ENCODE measurements at regions not wholly inside any gene's neighbourhood (a gene's known extent, or its start where the extent isn't known, plus 50 kb on each side); places are given as distances from the start of the nearest gene placed in this dataset.

GRCh38 chr15:68500363-68501258 lies 68.6 kb upstream of the ITGA11 start:
- DNase-seq: no peak

GRCh38 chr15:68501259-68501591 lies 69.3 kb upstream of the ITGA11 start:
- no peak for DNase-seq

DNA sequence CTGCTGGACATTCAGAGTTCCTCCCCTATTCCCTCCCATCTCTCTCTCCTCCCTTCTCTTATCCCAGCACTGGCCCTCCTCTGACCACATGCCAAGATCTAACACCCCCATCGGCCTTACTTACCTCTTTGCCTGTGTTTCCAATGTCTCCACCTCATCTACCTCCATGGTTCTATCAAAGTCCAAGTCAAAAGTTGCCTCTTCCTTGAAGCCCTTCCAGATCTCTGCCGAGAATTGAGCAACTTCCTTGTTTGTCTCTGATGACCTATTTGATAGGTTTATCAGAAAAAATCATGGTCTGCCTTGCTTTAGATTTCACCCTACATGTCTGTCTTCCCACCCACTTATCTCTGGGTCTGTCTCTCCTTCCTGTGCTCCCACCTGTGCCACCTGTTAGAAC lies 69.7 kb upstream of the ITGA11 start:
- DNase-seq: no peak

DNA sequence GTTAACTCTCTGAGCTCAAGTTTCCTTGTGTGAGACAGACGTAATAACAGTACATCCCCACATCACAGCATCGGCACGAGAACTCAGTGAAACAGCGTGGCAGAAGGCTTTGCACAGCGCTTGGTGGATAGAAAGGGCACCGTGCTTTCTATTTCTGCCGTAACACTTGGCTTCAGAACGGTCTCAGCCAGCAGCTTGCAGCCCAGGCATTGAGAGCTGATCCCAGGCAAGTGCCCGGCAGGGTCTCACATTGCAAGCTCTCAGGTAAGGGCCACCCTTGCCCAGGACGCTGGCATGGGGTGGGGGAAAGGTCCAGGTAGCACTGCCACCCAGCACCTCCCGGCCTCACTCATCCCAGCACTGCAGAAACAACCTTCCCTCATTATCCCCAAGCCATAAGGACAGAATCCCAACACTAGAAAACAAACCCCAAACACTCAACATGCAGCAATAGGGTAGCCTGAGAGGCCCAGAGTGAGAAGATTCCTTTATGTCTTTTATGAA lies 70.5 kb upstream of the ITGA11 start:
- no peak for DNase-seq

- no peak for DNase-seq
Observed at GRCh38 chr15:68503213-68503612, 71.2 kb upstream of the ITGA11 start.

DNA sequence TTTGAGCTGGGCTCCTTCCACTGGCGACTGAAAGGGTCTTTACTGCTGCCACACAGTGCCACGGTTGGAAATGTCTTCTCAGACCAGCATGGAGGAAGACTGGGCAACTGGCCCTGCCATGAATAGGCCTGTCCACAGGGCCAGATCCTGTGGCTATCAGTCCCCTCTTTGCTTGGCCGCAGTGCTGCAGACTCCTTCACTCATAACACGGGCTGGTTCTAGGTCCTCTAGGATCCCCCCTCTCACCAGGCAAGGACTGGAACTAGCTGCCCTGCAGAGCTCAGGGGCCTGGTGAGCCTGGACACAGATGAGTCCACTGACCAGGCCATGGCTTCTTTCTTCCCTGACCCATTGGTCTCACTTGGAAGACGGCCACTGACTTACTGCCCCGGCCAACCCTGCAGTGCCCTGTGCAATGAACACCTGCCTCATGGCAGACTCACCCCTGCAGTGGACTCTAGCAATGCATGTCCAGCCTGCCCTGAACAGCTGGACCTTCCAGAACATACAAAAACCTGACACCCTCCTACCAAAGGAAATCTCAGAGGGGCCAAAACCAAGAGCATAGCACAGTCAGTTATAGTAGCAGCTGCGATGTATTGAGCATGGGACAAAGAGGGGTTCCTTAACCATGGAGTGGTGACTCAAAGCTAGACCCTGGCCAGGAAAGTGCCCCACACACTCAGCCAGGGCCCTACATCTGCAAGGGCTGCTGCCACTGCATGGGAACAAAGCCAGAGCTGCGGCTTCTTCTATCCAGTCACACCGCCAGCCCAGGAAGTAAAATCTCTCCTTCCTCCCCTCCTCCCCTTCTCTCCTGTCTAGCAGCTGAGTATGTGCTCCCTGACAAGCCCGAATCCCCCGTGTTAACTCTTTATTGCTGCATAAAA lies 72.1 kb upstream of the ITGA11 start:
- DNase-seq: no peak

DNA sequence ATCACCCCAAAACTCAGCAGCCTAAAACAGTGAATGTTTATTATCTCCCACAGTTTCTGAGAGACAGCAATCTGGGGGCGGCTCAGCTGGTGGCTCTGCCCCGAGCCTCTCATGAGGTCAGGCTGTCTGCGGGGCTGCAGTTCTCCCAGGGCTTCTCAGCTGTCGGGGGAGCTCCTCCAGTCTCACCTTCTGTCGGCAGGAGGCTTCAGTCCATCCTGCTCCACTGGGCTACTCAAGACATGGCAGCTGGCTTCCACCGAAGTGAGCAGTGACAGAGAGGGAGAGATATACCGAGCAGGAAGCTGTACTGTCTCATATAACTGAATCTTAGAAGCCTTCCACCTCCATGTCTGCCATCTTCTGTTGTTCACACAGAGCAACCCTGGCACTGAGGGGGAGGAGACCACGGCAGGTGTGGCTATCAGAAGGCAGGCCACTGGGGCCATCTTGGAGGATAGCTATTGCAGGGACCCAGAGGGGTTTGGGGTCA lies 72.8 kb upstream of the ITGA11 start:
- no peak for DNase-seq

DNA sequence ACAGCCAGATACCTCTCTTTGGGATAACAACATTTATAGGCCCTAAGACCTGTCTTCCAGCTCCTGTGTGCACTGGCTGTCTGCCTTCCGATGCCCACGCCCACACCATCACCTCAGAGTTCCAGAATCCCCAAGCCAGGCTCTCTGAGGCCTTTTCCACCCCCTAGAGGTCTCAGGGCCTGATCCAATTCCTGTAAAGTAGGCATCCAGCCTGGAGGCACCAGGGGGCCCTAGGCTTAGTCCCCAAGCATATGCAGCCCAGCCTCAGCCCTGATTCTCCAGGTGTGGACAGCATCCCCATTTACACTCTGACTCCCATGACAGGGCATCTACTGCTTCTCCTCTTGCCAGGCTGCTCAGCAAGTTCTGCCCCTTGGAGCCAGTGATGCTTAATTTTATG lies 72.7 kb upstream of the CORO2B start:
- DNase-seq: no peak

- DNase-seq: no peak
Observed at GRCh38 chr15:68507447-68507846, 71.3 kb upstream of the CORO2B start.

DNA sequence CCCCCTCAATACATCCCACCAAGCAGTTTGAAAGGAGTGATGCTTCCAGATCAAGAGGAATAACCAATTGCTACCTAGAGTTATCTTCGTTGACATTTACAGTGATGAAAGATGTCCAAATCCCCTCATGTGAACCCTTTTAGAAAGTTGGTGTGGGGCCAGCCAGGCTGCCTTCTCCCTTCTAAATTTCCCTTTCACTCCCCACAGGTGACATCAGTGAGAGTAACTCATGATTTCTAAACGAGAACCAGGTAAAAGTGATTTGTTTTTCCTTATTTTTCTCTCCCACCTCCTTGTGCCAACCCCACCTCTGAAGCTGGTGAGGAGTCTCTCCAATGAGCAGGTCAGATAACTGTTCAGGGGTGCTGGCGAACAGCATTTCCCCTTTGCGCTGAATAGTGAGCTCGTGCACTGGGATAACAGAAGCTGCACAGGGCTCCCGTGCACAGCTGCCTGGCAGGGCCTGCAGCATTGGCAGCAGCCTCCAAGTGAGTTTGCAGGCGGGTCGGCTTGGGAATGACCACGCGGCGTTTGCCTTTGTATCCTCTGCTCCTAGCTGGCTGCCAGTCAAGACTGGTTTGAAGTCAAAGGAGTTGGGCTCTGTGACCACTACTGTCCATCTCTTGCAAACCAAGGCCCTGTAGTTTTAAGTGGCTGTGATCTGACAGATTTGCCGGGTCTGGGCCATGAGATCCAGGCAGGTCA lies 70.2 kb upstream of the CORO2B start:
- DNase-seq: no peak

DNA sequence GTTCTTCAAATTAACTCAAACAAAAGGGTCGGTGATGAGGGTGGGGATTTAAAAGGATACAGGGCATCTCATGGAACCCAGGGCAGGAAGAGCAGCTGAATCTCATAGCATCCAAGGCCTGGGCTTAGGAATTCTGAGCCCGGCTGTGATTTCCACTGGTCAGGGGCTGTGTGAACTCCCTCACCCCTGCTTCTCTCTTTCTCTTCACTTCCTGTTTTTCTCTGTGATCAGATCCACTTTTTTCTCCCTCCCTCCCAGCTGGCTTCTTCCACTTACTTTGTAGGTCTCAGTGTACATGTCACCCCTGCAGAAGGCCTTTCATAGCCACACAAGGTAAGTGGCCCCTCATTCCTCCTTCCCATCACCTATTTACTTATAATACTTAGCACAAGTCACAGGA lies 68.2 kb upstream of the CORO2B start:
- no peak for DNase-seq

- peak; percentile 47 for DNase-seq
Observed at GRCh38 chr15:68511073-68511991, 67.5 kb upstream of the CORO2B start.

DNA sequence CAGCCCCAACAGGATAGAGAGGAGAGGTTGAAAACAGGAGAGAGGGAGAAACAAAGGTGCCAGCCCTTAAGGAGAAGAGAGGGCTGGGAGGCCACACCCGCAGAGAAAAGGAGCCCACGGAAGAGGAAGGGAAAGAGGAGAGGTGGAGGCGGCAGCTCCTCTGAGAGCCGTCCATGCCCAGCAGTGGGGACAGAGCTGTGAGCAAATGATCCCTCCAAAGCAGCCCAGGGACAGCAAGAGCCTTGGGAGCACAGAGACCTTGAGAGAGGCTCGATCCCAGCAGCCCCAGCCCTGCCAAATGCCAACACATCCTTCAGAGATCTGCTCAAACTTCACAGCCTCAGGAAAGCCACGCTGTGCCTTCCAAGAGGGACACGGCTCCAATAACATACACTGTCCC lies 66.7 kb upstream of the CORO2B start:
- DNase-seq: no peak

DNA sequence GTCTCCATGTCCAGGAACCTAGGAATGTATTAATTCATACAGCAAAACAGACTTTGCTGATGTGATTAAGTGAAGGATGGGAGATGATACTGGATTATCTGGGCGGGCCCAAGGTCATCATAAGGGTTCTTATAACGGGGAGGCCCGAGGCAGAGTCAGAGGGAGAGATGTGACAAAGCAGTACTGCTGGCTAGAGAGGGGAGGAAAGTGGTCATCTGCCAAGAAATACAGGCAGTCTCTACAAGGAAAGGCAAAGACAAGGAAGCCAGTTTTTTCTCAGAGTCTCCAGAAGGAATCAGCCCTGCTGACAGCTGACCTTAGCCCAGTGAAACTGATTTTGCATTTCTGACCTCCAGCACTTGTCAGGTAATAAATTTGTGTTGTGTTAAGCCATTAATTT lies 66.2 kb upstream of the CORO2B start:
- DNase-seq: no peak

DNA sequence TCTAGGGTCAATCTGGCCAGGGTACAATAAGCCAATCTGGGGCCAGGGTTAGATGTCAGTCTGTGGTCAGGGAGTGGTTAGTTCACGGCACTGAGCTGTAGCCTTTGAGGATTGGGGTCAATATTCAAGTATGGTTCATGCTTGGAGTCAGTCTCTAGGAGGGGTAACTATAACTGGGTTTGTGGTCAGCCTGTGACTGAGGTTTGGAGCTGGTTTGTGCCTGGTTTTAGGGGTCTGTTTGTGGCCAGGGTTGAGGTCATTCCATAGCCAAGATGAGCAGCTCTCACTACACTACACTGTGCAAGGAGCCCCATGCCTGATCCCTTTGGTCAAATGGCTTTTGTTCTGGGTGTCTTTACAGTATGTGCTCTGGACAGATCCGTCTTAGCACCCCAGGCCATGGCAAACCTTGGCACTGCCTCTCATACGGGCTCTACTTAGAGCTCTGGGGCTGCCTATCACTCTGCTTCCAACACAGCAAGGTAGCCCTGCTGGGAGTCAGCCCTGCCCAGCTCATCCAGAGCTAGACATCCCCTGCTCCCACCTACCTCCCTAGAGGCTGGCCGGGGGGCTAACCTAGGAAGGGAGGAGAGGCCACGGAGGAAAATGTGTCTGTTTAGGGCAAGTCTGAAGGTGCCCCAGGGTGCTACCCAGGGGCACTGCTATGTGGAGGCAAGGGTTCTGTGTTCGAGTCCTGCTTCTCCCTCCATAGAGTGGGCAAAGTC lies 63.3 kb upstream of the CORO2B start:
- DNase-seq: no peak

DNA sequence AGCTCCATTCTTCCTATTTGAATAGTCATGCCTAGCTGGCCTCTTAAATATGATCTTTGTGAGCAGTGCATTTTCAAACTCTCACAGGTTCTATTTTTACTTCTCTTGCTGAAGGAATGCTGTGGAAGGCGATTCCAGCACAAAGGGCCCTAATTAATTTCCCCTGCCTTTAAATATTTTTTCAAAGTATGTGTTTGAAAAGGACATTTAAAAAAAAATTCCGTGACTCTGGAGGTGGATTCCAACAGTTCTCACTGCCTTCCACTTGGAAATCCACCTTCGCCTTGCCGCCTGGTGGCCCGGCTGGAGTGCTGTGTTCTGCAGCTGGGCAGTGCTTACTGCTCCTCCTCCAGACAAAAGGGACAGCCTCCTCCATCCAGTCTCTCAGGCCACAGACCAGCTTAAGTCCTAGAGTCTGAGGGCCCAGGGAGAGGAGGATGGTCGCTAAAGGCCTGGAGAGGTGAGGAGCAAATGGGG lies 61.5 kb upstream of the CORO2B start:
- DNase-seq: no peak

DNA sequence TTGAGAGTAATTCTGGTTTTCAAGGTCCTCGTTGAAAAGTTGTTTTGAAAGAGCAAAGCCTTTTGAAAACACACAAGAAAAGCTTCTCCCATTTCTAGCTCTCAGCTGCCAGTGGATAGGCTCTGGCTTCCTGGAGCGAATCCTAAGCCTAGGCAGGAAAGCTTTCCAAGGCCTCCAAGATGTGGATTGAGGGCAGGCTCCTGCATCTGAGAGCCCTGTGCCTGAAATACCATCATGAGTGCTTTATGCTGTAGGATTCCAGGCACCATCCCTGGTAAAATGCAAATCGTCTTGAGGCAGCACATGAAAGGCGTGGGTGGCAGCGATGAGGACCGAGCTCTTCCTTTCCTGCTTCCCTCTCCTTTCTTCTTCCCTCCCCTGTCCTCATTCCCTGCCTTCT lies 60.7 kb upstream of the CORO2B start:
- no peak for DNase-seq

DNA sequence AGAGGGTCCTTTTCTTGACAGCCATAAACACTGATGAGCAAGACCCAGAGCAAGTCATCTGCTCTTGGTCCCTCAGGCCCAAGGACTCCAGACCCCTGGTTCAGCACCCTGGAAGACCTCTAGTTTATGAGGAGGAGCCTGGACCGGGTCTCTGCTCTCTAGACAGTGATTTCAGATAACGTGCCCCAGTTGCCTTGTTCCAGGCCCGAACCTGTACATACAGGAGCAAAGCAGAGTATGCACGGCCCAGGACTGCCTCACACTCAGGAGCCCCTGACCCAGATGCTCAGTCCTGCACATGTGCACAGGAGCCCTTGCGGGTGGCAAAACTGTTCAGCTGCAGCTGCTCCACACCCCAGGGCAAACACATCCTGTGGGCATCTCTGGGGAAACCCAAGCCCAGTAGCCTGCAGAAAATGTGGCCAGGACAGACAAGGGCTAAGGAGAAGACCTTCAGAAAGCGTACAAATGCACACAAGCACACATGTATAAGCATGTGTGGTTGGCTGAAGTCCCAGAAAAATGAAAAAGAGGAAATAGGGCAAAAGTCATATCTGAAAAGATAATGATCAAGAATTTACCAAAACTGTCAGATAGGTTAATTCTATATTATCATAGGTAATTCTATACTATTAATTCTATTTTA lies 59.9 kb upstream of the CORO2B start:
- DNase-seq: no peak

GRCh38 chr15:68524753-68525584 lies 53.8 kb upstream of the CORO2B start:
- peak; percentile 52 for DNase-seq

DNA sequence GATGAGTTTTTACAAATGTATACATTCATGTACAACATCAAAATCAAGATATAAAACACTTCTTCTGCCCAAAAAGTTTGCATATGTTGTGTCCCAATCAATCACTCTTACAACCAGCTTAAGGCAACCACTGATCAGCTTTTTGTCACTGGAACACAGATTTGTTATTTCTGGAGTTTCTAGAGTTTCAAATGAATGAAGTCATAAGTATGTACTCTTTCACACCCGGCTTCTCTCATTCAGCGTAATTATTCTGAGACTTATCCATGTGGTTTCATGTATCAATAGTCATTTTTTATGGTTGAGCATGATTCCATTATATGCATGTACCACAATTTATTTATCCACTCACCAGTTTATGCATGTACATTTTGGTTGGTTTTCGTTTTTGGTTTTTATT lies 53.0 kb upstream of the CORO2B start:
- no peak for DNase-seq

Measured in NCI-H226 (cell line).